HEK293T (cell line): ENCODE measurements at regions not wholly inside any gene's neighbourhood (a gene's known extent, or its start where the extent isn't known, plus 50 kb on each side); places are given as distances from the start of the nearest gene placed in this dataset.
"Not testable (repeated sequence)": the region's sequence is repeated elsewhere in the genome, so short reads cannot be mapped to it uniquely, and the experiment has no call there.

Experiments used
- CTCF ChIA-PET: fragments of 350-600 bp; formaldehyde crosslinking; extraction: SDS; loops from one replicate; lab custom pipeline; 2021; ENCODE audit warnings: antibody characterized with exemption, inconsistent platforms; lab: Yijun Ruan, JAX
- POLR2A ChIA-PET: fragments of 350-600 bp; formaldehyde crosslinking; extraction: SDS; loops from one replicate; lab custom pipeline; 2020; ENCODE audit warnings: antibody characterized with exemption, inconsistent platforms; lab: Yijun Ruan, JAX
- DNase-seq: peaks from one replicate; pipeline ENCODE4 v3.0.0; 2012; ENCODE audit warnings: mixed read lengths; ENCODE audit errors: extremely low spot score
- ARNT ChIP-seq: fragments of 450-650 bp; IDR thresholded peaks from 2 replicates; pipeline ENCODE4 v1.6.1; 2017; ENCODE audit warnings: mild to moderate bottlenecking
- BHLHE40 ChIP-seq: fragments of 450-650 bp; IDR thresholded peaks from 2 replicates; pipeline ENCODE4 v1.6.1; 2016; ENCODE audit warnings: mild to moderate bottlenecking, moderate library complexity, borderline replicate concordance
- CTBP1 ChIP-seq: fragments of 450-650 bp; IDR thresholded peaks from 2 replicates; pipeline ENCODE4 v1.6.1; 2016; ENCODE audit warnings: borderline replicate concordance
- ELF4 ChIP-seq: fragments of 450-650 bp; IDR thresholded peaks from 2 replicates; pipeline ENCODE4 v1.6.1; 2017; ENCODE audit warnings: antibody characterized with exemption
- FOXA1 ChIP-seq: fragments of 450-650 bp; IDR thresholded peaks from 2 replicates; pipeline ENCODE4 v1.6.1; 2016; ENCODE audit warnings: mild to moderate bottlenecking
- FOXK2 ChIP-seq: fragments of 450-650 bp; IDR thresholded peaks from 2 replicates; pipeline ENCODE4 v1.6.1; 2016; ENCODE audit warnings: mild to moderate bottlenecking
- FOXM1 ChIP-seq: fragments of 450-650 bp; IDR thresholded peaks from 2 replicates; pipeline ENCODE4 v1.6.1; 2017; ENCODE audit warnings: mild to moderate bottlenecking, borderline replicate concordance
- HDGF ChIP-seq: fragments of 450-650 bp; IDR thresholded peaks from 2 replicates; pipeline ENCODE4 v1.6.1; 2017; ENCODE audit warnings: antibody characterized with exemption, borderline replicate concordance
- L3MBTL2 ChIP-seq: fragments of 450-650 bp; conservative IDR thresholded peaks from 2 replicates; pipeline ENCODE4 v1.6.1; 2016; ENCODE audit warnings: mild to moderate bottlenecking
- LEF1 ChIP-seq: fragments of 450-650 bp; IDR thresholded peaks from 2 replicates; pipeline ENCODE4 v1.6.1; 2017; ENCODE audit warnings: mild to moderate bottlenecking, borderline replicate concordance
- NFRKB ChIP-seq: fragments of 450-650 bp; IDR thresholded peaks from 2 replicates; pipeline ENCODE4 v1.6.1; 2016; ENCODE audit warnings: mild to moderate bottlenecking, moderate library complexity
- SP1 ChIP-seq: fragments of 450-650 bp; IDR thresholded peaks from 2 replicates; pipeline ENCODE4 v1.6.1; 2017
- SUZ12 ChIP-seq: fragments of 450-650 bp; IDR thresholded peaks from 2 replicates; pipeline ENCODE4 v1.6.1; 2016; ENCODE audit warnings: mild to moderate bottlenecking
- TARDBP ChIP-seq: fragments of 450-650 bp; IDR thresholded peaks from 2 replicates; pipeline ENCODE4 v1.6.1; 2016
- ZNF384 ChIP-seq: fragments of 450-650 bp; IDR thresholded peaks from 2 replicates; pipeline ENCODE4 v1.6.1; 2016
- TF ChIP-seq, protein P1 (sequence below): fragments of 450-650 bp; IDR thresholded peaks from 2 replicates; pipeline ENCODE4 v1.6.1; 2016

- DNase-seq: no peak
- POLR2A ChIA-PET: no interaction called here
- CTCF ChIA-PET: no interaction called here
- no peak for TF ChIP-seq HDGF
- TF ChIP-seq FOXM1: no peak
- no peak for TF ChIP-seq ZNF384
- TF ChIP-seq FOXA1: no peak
- no peak for TF ChIP-seq ELF4
- TF ChIP-seq ARNT: no peak
- TF ChIP-seq BHLHE40: no peak
- no peak for TF ChIP-seq NFRKB
Observed at GRCh38 chr18:73121207-73121606, 253.4 kb upstream of the NETO1 start.

GRCh38 chr18:73120626-73121025 lies 252.8 kb upstream of the NETO1 start:
- TF ChIP-seq CTBP1 (no peak), FOXK2 (no peak), FOXA1 (no peak), LEF1 (no peak), ZNF384 (no peak), ARNT (no peak), ELF4 (no peak), NFRKB (no peak), SP1 (no peak), SUZ12 (no peak), HDGF (no peak), BHLHE40 (no peak), TARDBP (no peak), L3MBTL2 (no peak), FOXM1 (no peak)
- TF ChIP-seq, protein P1, sequence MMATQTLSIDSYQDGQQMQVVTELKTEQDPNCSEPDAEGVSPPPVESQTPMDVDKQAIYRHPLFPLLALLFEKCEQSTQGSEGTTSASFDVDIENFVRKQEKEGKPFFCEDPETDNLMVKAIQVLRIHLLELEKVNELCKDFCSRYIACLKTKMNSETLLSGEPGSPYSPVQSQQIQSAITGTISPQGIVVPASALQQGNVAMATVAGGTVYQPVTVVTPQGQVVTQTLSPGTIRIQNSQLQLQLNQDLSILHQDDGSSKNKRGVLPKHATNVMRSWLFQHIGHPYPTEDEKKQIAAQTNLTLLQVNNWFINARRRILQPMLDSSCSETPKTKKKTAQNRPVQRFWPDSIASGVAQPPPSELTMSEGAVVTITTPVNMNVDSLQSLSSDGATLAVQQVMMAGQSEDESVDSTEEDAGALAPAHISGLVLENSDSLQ: no peak
- DNase-seq: no peak
- ChIA-PET CTCF (no interaction called here), POLR2A (no interaction called here)

- DNase-seq: no peak
- ChIA-PET POLR2A (no interaction called here), CTCF (no interaction called here)
- no peak for TF ChIP-seq L3MBTL2
- no peak for TF ChIP-seq HDGF
- no peak for TF ChIP-seq SUZ12
- TF ChIP-seq LEF1: no peak
- TF ChIP-seq, protein P1: no peak
Observed at GRCh38 chr18:73119574-73119973, 251.8 kb upstream of the NETO1 start.

- TF ChIP-seq NFRKB: no peak
- TF ChIP-seq SUZ12: no peak
- TF ChIP-seq FOXA1: no peak
- no peak for TF ChIP-seq CTBP1
- TF ChIP-seq TARDBP: no peak
- TF ChIP-seq FOXK2: no peak
- no peak for TF ChIP-seq ARNT
- no peak for TF ChIP-seq SP1
- no peak for TF ChIP-seq FOXM1
- TF ChIP-seq, protein P1: no peak
- no peak for TF ChIP-seq HDGF
- no peak for TF ChIP-seq LEF1
- no peak for TF ChIP-seq ELF4
- no peak for TF ChIP-seq L3MBTL2
- TF ChIP-seq BHLHE40: no peak
- no peak for TF ChIP-seq ZNF384
- ChIA-PET CTCF (no interaction called here), POLR2A (no interaction called here)
- no peak for DNase-seq
Observed at GRCh38 chr18:73118121-73118816, 250.5 kb upstream of the NETO1 start.

DNA sequence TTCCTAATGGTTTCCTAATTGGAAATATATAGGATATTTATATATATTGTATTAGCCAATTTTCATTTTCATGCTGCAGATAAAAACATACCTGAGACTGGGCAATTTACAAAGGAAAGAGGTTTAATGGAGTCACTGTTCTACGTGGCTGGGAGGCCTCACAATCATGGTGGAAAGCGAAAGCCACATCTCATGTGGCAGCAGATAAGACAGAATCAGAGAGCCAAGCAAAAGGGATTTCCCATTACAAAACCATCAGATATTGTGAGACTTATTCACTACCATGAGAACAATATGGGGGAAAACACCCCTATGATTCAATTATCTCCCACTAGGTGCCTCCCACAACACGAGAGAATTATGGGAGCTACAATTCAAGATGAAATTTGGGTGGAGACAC lies 242.5 kb upstream of the NETO1 start:
- CTCF ChIA-PET: no interaction called here
- TF ChIP-seq LEF1: no peak
- no peak for TF ChIP-seq FOXM1
- TF ChIP-seq NFRKB: no peak
- TF ChIP-seq ZNF384: no peak
- no peak for TF ChIP-seq BHLHE40
- DNase-seq: no peak
- POLR2A ChIA-PET: no interaction called here

DNA sequence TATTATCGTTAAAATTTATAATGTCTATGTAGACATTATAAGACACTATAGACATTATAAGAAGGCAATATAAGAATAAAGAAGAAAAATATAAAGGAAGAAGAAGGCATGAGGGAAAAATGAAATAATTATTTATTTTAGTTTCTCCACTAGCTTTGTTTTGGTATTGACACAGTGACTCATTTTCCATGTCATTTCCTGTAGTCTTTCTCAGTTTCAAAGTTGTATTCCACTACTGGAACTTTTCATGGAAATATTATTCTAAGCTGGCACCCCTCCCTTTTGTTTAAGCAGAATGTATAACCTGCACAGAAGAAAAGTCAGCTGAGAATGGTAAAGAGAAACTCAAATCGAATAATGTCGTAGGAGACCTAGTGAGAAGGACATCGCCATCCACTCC lies 234.2 kb upstream of the NETO1 start:
- CTCF ChIA-PET: no interaction called here
- POLR2A ChIA-PET: no interaction called here
- TF ChIP-seq FOXM1 (no peak), FOXK2 (no peak), SUZ12 (no peak), ELF4 (no peak), LEF1 (no peak), CTBP1 (no peak), SP1 (no peak), ARNT (no peak), HDGF (no peak), ZNF384 (no peak), TARDBP (no peak), L3MBTL2 (no peak), NFRKB (no peak), BHLHE40 (no peak), FOXA1 (no peak)
- TF ChIP-seq, protein P1: no peak
- no peak for DNase-seq

DNA sequence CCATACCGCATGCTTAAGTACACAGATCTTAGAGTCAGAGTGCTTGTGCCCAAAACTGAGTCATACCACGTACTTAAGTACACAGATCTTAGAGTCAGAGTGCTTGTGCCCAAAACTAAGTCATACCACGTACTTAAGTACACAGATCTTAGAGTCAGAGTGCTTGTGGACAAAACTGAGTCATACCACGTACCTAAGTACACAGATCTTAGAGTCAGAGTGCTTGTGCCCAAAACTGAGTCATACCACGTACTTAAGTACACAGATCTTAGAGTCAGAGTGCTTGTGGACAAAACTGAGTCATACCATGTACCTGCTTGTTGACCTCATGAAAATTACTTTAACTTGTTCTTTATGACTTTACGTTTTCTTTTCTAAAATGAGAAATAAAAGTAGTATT lies 233.7 kb upstream of the NETO1 start:
- CTCF ChIA-PET, POLR2A ChIA-PET, DNase-seq: not testable (repeated sequence)
